HG03378 (cell line): ENCODE measurements at regions not wholly inside any gene's neighbourhood (a gene's known extent, or its start where the extent isn't known, plus 50 kb on each side); places are given as distances from the start of the nearest gene placed in this dataset.
"Not testable (repeated sequence)": the region's sequence is repeated elsewhere in the genome, so short reads cannot be mapped to it uniquely, and the experiment has no call there.

ENCODE experiments used
- ATAC-seq: cut with Tn5 transposase; IDR thresholded peaks from one replicate; pipeline ENCODE4 v1.9.1; 2021; ENCODE audit warnings: mild to moderate bottlenecking, moderate library complexity; ENCODE audit not compliant: unreplicated experiment

GRCh38 chr14:84961637-84962036 is 568.3 kb upstream of the FLRT2 start:
- ATAC-seq = no peak

- no peak for ATAC-seq
These were observed 566.4 kb upstream of the FLRT2 start for GRCh38 chr14:84963518-84963917.

DNA sequence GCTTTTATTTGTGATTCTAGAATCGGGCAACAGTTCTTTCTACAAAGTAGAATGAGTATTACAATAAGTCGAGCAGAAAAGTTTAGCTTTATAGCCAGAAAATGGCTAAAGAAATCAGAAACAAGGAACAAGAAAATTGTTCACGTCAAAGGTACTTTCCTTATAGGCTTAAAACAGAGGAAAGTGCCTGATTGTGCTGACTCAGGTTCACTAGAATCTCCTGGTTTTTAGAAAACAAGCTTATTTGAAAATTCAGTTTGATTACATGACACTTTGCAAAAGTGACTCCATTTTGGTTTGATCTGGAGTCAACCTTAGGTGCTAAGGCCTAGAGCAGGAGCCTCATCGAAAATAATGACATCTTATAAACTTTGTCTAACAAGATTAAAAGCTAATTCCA is 564.7 kb upstream of the FLRT2 start:
- no peak for ATAC-seq

- ATAC-seq = no peak
These were observed 560.4 kb upstream of the FLRT2 start for GRCh38 chr14:84969501-84969900.

DNA sequence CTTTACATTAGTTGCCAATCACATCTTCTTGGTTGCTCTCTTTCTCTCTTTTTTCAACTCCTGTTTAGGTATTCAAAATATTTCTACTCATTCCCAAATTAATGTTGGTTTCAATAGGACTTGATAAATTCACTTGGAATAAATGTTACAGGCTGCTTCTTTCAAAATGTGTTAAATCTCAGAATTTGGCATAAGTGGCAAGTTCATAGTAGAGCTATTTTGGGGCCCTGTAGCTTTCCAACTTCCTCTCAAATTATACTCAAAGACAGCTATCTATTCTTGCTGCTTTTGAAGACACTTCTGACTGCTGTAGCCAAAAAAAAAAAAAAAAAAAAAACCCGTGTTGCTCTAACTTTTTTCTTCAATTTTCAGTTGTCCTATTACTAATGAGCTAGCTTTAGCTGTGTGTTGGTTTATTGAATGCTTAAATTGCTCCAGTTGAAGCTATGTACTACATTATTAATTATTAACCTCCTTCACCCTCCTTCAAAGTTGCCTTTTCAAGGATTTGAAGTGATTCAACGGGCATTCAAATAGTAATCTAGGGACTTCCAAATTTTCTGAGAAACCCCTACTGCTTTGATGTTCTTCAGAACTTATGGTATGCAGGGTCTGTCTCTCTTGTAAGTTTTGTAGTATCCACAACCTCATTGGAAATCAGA is 554.6 kb upstream of the FLRT2 start:
- no peak for ATAC-seq

GRCh38 chr14:84976805-84977204 is 553.1 kb upstream of the FLRT2 start:
- no peak for ATAC-seq

GRCh38 chr14:84987042-84987441 is 542.9 kb upstream of the FLRT2 start:
- ATAC-seq = no peak

DNA sequence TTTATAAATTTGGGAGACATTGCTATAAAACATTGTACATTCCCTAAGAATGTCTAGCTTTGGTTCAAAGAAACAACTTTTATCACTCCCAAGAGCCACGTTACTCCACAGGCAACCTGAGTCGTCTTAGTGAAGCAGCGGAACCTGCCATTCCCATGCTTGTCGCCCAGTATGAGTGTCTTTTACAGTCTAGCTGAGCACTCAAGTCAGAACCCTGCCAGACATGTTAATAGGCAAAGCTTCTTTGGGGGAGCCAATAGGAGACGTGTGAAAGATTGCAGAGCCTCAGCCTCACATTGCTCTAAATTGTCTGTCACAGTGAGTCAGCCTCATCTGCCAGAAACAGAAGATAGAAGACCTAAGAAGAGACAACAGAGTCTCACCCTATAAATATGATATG is 541.6 kb upstream of the FLRT2 start:
- no peak for ATAC-seq

DNA sequence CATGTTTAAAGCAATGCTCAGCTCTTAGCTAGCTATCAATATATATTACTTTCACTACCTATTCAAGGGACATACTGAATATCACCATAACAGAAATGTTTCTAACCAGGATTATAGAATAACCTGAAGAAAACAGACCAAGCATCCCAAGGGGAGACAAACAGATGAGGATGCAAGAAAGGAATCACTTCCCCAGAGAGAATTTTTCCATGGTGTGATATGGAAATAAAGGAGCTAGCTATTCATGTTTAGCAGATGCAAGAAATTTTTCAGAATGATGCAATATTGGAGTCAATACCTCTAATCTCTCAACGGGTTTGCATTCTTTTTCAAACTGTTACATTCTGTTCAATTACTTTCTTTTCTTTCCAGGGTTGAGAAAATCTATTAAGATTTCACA is 538.9 kb upstream of the FLRT2 start:
- ATAC-seq = no peak

DNA sequence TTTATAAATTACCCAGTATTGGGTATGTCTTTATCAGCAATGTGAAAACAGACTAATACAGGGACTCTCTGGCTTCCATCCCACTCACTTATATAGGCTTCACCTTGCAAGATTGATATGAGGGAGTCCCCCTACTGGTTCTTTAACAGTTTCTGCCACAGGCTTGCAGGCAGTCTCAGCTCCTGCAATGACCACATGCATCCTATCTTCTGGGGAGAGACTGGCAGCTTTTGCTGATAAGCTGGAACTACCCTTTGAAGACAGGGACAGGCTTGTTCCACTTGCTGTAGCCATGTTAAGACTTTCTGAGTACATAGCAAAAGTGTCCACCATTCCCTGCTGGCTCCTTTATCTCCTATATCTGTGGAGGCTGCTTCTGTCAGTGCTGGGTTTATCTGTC is 531.7 kb upstream of the FLRT2 start:
- no peak for ATAC-seq

- ATAC-seq = no peak
These were observed 527.1 kb upstream of the FLRT2 start for GRCh38 chr14:85002846-85003245.

DNA sequence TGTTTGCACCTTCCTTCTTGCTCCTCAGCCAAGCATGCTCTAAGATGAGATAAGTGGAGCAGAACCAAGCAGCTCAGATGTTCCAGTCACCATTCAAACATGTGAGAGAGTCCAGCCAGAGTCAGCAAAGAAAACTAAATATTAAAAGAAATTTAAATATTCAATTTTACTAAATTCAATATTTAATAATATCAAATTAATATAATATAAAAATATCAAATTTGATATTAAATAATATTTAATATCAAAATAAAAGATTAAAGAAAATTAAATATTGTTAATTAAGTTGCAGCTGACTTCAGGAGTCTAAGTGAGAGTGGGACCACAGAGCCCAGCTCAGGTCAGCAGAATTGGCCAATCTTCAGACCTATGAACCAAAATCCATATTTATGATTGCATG is 526.1 kb upstream of the FLRT2 start:
- ATAC-seq = no peak

GRCh38 chr14:85009506-85009905 is 520.4 kb upstream of the FLRT2 start:
- no peak for ATAC-seq

DNA sequence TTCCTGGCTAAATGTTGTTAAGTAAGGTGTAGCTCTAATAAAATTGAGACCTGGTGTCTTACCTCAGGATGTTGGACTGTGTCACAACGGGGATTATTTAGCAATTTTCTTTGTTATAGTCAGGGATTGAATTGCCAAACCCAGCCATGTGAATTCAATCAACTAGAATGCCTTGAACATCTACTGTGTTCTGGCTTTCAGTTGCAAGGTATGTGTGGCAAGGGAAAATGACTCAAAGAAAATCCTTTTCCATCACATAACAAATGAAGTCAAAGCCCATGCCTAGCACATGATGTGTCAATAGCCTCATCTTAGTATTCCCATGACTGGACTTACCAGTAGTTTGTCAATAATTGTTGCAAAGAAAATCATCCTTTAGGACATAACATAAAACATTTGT is 519.8 kb upstream of the FLRT2 start:
- no peak for ATAC-seq

DNA sequence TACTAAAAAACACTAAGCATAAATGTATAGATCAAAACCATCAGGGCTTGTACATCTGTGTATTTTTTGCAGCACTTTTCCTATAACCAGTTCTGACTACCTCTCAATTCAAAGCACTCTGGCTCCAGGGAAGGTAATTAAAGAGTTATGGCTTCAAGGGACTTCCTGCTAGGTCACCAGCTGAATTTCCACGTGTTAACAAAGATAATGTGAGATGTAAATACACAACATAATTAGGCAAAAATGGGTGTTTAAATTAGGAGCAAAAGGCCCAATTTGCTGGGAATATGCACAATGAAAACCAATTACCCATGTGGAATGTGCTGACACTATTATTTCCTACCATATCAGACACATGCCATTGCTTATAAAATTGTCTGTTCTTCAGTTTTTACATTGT is 513.4 kb upstream of the FLRT2 start:
- no peak for ATAC-seq

GRCh38 chr14:85023866-85024265 is 506.1 kb upstream of the FLRT2 start:
- ATAC-seq = not testable (repeated sequence)

- no peak for ATAC-seq
These were observed 505.0 kb upstream of the FLRT2 start for GRCh38 chr14:85024931-85025330.

DNA sequence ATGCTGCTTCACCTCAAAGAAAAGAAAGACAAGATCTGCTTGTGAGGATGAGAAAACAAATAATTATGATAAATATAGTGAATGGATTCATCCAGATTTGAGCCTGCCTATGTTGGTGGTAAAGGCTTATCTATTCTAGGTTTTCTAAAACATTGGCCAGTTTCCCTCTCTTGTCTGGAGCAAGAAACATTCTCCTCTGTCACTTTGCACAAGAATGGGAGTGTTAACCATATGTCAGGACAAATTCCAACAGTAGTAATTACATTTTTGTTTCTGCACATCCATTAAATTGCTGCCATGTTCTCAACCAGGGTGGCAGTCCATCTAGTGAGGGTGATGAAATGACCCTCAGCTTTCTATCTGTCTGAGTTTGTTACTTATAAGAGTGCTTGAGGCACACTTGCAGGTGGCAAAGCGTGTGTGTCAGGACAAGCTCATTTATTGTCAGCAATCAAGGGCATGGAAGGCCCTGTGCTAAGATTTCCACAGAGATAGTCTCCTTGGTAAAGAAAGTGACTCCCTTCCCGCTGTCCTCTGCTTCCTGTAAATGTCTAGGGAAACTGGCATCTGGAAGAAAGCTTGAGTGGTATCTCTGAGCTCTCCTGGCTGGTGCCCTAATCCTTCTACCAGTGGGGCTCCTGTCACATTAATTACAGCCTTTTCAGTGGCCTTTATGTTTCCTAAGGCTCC is 502.1 kb upstream of the FLRT2 start:
- no peak for ATAC-seq

DNA sequence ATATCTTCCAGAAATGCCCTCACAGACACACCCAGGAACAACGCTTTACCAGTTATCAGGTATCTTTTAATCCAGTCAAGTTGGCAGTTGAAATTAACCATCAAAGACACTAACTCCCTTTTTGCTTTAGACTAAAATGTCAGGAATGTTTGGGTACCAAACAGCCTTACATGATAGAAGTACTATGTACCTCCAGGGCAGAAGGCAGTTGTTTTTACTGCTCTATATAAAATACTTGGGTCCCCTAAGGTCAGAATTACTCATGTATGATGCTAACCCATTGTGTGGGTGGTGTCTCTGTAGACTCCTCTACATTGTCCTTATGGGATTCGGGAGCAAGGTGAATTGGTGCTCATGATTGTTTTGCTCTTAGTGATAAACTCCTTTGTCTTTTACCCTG is 492.5 kb upstream of the FLRT2 start:
- ATAC-seq = no peak

GRCh38 chr14:85038526-85039352 is 491.2 kb upstream of the FLRT2 start:
- no peak for ATAC-seq

DNA sequence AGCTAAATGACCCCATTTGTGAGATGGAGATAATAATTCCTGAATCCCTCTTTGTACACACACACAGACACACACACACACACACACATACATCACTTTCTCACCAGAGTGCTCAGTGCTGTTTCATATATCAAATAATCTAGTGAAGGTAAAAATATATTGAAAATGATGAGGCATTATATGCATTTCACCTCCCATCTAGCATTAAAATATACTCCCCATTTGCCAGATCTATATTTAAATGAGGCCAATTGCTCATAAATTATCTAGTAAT is 490.7 kb upstream of the FLRT2 start:
- no peak for ATAC-seq

GRCh38 chr14:85040046-85040685 is 489.8 kb upstream of the FLRT2 start:
- no peak for ATAC-seq
